SK-N-MC (cell line): ENCODE measurements at regions not wholly inside any gene's neighbourhood (a gene's known extent, or its start where the extent isn't known, plus 50 kb on each side); places are given as distances from the start of the nearest gene placed in this dataset.

ENCODE experiments used
- EZH2 ChIP-seq: fragments of 200-600 bp; sonication (generic); IDR thresholded peaks from one replicate; pipeline ENCODE4 v1.6.1; 2017; ENCODE audit warnings: antibody characterized with exemption
- POLR2AphosphoS5 ChIP-seq: IDR thresholded peaks from 2 replicates; pipeline ENCODE4 v1.6.1; 2012; ENCODE audit warnings: mild to moderate bottlenecking, low read depth, low read length, borderline replicate concordance

- TF ChIP-seq POLR2AphosphoS5 (no peak), EZH2 (no peak)
These were observed 52.5 kb upstream of the PPP2R2D start for GRCh38 chr10:131848296-131848695.
